HEK293T (cell line): ENCODE measurements at regions not wholly inside any gene's neighbourhood (a gene's known extent, or its start where the extent isn't known, plus 50 kb on each side); places are given as distances from the start of the nearest gene placed in this dataset.

ENCODE experiments used
- ELF4 ChIP-seq: fragments of 450-650 bp; IDR thresholded peaks from 2 replicates; pipeline ENCODE4 v1.6.1; 2017; ENCODE audit warnings: antibody characterized with exemption
- SP1 ChIP-seq: fragments of 450-650 bp; IDR thresholded peaks from 2 replicates; pipeline ENCODE4 v1.6.1; 2017

DNA sequence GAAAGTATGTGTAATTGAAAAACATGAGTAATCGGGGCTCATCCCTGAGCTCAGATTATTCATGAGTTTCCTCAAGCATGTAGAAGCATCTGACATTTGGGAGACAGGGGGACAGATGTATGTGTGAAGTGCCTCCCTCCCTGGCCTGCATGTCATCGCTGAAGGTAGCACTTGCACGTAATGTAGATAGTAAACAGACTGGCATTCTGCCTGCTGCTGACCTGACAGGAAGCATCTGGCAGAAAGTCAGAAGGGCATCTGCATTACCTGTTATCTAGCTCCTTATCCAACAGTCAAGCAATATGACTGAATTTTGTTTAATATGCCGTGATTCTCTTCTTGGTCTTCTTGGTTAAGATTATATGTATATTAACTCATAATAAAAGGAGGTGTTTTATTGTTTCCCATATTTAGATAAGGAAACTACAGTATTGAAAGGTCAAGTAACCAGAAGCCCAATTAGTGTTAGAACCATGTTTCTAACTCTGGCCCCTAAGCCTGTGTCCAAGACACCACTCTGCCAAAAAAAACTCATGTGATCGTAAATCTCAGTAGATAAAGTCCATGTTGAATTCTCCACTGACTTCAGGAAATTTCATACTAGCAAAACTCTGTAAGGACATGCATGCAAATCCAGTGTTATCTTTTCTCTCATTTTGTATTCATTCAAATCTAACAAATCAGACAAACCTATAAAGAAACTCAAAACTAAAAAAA lies 918.1 kb upstream of the MBL2 start:
- TF ChIP-seq SP1 (no peak), ELF4 (no peak)
